PC-9 (cell line): ENCODE measurements at regions not wholly inside any gene's neighbourhood (a gene's known extent, or its start where the extent isn't known, plus 50 kb on each side); places are given as distances from the start of the nearest gene placed in this dataset.

ENCODE experiments used
- BruUV-seq: library from RNA; stranded (reverse); fragments of 400-500 nt; replicated peaks from 2 replicates; lab custom pipeline; 2021; lab: Mats Ljungman, UMichigan
- CTCF ChIA-PET: fragments of 300-600 bp; sonication (Branson Sonifier 250); formaldehyde crosslinking; loops from one replicate; lab custom pipeline; 2022; ENCODE audit warnings: antibody characterized with exemption; lab: Charles Lee
- POLR2A ChIA-PET: fragments of 300-600 bp; sonication (Branson Sonifier 250); formaldehyde crosslinking; loops from one replicate; lab custom pipeline; 2022; ENCODE audit warnings: antibody characterized with exemption; ENCODE audit not compliant: unreplicated experiment; lab: Charles Lee
- DNase-seq, 2 experiments: peaks; one replicate each; pipeline versions ENCODE4 v3.0.0 to v3.0.0-alpha.2; 2015 to 2022; ENCODE audit warnings: mixed read lengths in 1 of 2
- H2AFZ ChIP-seq: fragments of 200-600 bp; sonication (generic); 2 replicates; pipeline ENCODE4 v1.8.1; 2017; ENCODE audit warnings: antibody characterized with exemption
- H3F3A ChIP-seq: fragments of 200-600 bp; sonication (generic); 2 replicates; pipeline ENCODE4 v1.8.1; 2017; ENCODE audit warnings: antibody characterized with exemption, mild to moderate bottlenecking, low read depth; ENCODE audit not compliant: insufficient read depth
- H3K27ac ChIP-seq: fragments of 200-600 bp; sonication (generic); 2 replicates; pipeline ENCODE4 v1.6.1; 2016; ENCODE audit warnings: mixed run types
- H3K27me3 ChIP-seq: fragments of 200-600 bp; sonication (generic); 2 replicates; pipeline ENCODE4 v1.6.1; 2016; ENCODE audit warnings: low read depth, mixed run types; ENCODE audit not compliant: insufficient read depth
- H3K36me3 ChIP-seq: fragments of 200-600 bp; sonication (generic); 2 replicates; pipeline ENCODE4 v1.6.1; 2016; ENCODE audit warnings: low read depth, mixed run types
- H3K4me1 ChIP-seq: fragments of 200-600 bp; sonication (generic); replicated peaks from 2 replicates; pipeline ENCODE4 v1.6.1; 2016; ENCODE audit warnings: mixed run types; ENCODE audit not compliant: insufficient read depth
- H3K4me2 ChIP-seq: fragments of 200-600 bp; sonication (generic); 2 replicates; pipeline ENCODE4 v1.6.1; 2017; ENCODE audit warnings: mixed run types
- H3K4me3 ChIP-seq: fragments of 200-600 bp; sonication (generic); 2 replicates; pipeline ENCODE4 v1.6.1; 2016; ENCODE audit warnings: mixed run types
- H3K79me2 ChIP-seq: fragments of 200-600 bp; sonication (generic); 2 replicates; pipeline ENCODE4 v1.6.1; 2017; ENCODE audit warnings: low read depth, mixed run types
- H3K9me2 ChIP-seq: fragments of 200-600 bp; sonication (generic); 2 replicates; pipeline ENCODE4 v1.8.1; 2017; ENCODE audit warnings: mild to moderate bottlenecking; ENCODE audit not compliant: insufficient read depth
- H3K9me3 ChIP-seq: fragments of 200-600 bp; sonication (generic); 2 replicates; pipeline ENCODE4 v1.8.1; 2016; ENCODE audit warnings: low read depth; ENCODE audit not compliant: insufficient read depth
- H4K20me1 ChIP-seq: fragments of 200-600 bp; sonication (generic); 2 replicates; pipeline ENCODE4 v1.8.1; 2017; ENCODE audit not compliant: insufficient read depth
- EZH2 ChIP-seq: fragments of 200-600 bp; sonication (generic); IDR thresholded peaks from 2 replicates; pipeline ENCODE4 v1.8.0; 2017; ENCODE audit warnings: antibody characterized with exemption, low read depth
- intact Hi-C: fragments of 100-400 bp; cut with micrococcal nuclease; formaldehyde crosslinking; loops from one replicate; pipeline ENCODE4 v1.10.0; 2022; ENCODE audit not compliant: unreplicated experiment
- TF ChIP-seq, protein P1 (sequence below): fragments of 200-600 bp; sonication (generic); conservative IDR thresholded peaks from 2 replicates; pipeline ENCODE4 v1.6.1; 2017; ENCODE audit warnings: mixed run types, antibody characterized with exemption, mild to moderate bottlenecking, moderate library complexity

DNA sequence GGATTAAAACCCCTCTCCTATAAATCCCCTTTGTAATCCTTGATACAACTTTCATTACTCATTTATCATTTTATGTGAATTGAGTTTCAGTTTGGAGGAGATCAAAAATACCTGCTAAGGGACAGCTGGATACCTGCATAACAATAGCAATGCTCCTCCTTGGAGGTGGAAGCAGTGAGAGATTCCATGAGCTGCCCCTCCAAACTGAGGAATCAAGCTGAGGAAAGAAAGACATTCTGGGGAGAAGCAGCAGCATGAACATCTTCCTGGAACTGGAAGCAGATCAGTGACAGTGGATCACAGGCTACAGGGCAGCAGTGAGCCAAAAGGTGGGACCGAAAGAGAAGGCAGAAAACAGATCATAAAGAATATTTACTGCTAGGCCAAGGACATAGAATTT, 199.8 kb upstream of the CNKSR2 start:
- BruUV-seq: no TSS peak
- no peaks in the 10 kb centered on the region for H3K4me1 ChIP-seq
- POLR2A ChIA-PET: no interaction called here
- no peaks in the 10 kb centered on the region for H3K9me3 ChIP-seq
- H3K4me2 ChIP-seq: no peak overlapping the region
- H2AFZ ChIP-seq: no peak overlapping the region
- no peaks in the 10 kb centered on the region for H3K27me3 ChIP-seq
- no peak for TF ChIP-seq EZH2
- TF ChIP-seq, protein P1, sequence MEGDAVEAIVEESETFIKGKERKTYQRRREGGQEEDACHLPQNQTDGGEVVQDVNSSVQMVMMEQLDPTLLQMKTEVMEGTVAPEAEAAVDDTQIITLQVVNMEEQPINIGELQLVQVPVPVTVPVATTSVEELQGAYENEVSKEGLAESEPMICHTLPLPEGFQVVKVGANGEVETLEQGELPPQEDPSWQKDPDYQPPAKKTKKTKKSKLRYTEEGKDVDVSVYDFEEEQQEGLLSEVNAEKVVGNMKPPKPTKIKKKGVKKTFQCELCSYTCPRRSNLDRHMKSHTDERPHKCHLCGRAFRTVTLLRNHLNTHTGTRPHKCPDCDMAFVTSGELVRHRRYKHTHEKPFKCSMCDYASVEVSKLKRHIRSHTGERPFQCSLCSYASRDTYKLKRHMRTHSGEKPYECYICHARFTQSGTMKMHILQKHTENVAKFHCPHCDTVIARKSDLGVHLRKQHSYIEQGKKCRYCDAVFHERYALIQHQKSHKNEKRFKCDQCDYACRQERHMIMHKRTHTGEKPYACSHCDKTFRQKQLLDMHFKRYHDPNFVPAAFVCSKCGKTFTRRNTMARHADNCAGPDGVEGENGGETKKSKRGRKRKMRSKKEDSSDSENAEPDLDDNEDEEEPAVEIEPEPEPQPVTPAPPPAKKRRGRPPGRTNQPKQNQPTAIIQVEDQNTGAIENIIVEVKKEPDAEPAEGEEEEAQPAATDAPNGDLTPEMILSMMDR: no peak
- no peak overlapping the region for H3K4me3 ChIP-seq
- intact Hi-C loops: no loop called here
- H3K79me2 ChIP-seq: no peaks in the 10 kb centered on the region
- DNase-seq: no peak
- no peaks in the 10 kb centered on the region for H4K20me1 ChIP-seq
- CTCF ChIA-PET: no interaction called here
- H3K36me3 ChIP-seq: no peaks in the 10 kb centered on the region
- no peak overlapping the region for H3K27ac ChIP-seq
- no peaks in the 10 kb centered on the region for H3F3A ChIP-seq
- H3K9me2 ChIP-seq: no peaks in the 10 kb centered on the region

DNA sequence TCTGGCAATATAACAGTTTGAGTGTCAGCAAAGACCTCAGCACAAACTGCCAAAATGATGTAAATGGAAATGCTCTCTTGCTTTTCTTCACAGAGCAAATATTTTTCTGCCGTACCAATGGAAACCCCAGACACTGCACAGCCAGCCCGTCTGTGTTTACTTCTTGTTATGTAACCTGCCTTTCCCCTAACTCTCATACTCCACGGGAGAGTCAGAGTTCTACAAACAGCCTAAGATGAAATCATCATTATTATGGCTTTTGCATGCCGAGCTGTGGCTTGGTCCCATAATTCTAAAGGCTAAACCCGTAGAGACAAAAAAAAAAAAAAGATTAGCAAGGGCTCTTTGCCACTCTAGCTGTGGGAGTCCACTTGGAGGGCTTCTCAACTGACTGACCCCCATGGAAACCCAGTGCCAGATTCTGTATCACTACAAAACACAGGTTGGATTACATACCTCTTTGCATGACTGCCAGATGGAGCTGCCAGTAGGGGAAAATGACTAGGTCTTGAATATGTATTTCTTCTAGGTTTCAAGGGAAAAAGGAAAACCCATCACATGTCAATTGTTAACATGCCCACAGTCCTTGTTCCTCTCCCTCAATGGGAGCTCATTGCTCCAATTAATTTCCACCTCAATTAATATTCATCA, 197.2 kb upstream of the CNKSR2 start:
- intact Hi-C loops: no loop called here
- Histone ChIP-seq H3K27ac (no peak overlapping the region), H3K27me3 (no peaks in the 10 kb centered on the region), H3K4me3 (no peak overlapping the region), H3K9me2 (no peaks in the 10 kb centered on the region), H4K20me1 (no peaks in the 10 kb centered on the region; the same call in 1 of the 2 replicates), H3F3A (no peaks in the 10 kb centered on the region), H2AFZ (no peak overlapping the region), H3K9me3 (no peaks in the 10 kb centered on the region), H3K4me2 (no peak overlapping the region), H3K79me2 (no peaks in the 10 kb centered on the region), H3K36me3 (no peaks in the 10 kb centered on the region), H3K4me1 (no peaks in the 10 kb centered on the region)
- BruUV-seq: no TSS peak
- CTCF ChIA-PET: no interaction called here
- TF ChIP-seq EZH2: no peak
- TF ChIP-seq, protein P1: no peak
- DNase-seq: no peak
- POLR2A ChIA-PET: interaction anchor here (0.8 kb wide), 1 partner anchor 354 kb away, joined by 7 read pairs; no protein-coding TSS in a partner anchor

DNA sequence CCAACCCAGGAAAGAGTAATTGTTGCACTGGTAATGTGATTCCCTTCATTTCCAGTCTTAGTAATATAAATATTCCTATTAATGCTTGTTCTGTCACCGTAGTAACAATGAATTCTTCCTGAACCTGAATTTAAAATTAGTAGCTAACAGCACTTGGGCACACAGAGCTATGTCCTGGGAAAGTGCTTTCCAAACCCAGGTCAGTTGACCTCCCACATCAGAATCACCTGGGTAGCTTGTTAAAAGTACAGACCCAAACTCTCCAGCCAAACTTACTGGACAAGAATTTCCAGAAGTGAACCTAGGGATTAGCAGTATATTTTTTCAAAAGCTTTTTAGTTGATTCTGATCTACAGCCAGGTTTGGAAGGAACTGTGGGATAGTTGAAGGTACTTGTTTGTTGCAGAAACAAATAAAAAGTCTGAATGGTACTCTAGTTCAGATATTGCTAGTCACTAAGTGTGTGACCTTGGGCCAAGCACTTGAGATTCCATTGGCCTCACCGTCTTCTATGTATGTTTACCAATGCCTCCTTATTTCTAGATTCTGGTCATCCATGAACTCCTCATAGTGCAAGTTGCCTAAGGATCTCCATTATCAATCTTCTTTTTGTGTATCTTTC, 192.9 kb upstream of the CNKSR2 start:
- DNase-seq: no peak
- intact Hi-C loops: no loop called here
- H3K79me2 ChIP-seq: no peaks in the 10 kb centered on the region
- no peaks in the 10 kb centered on the region for H3F3A ChIP-seq
- TF ChIP-seq EZH2: no peak
- TF ChIP-seq, protein P1: no peak
- H3K27me3 ChIP-seq: no peaks in the 10 kb centered on the region
- POLR2A ChIA-PET: no interaction called here
- H3K4me1 ChIP-seq: no peaks in the 10 kb centered on the region
- no TSS peak for BruUV-seq
- H3K4me2 ChIP-seq: no peak overlapping the region
- H3K9me3 ChIP-seq: no peaks in the 10 kb centered on the region
- no peak overlapping the region for H2AFZ ChIP-seq
- no peaks in the 10 kb centered on the region for H3K36me3 ChIP-seq
- H3K27ac ChIP-seq: no peak overlapping the region
- CTCF ChIA-PET: no interaction called here
- no peak overlapping the region for H3K4me3 ChIP-seq
- no peaks in the 10 kb centered on the region for H3K9me2 ChIP-seq
- no peaks in the 10 kb centered on the region; the same call in 1 of the 2 replicates for H4K20me1 ChIP-seq
